Activated naive CD4-positive, alpha-beta T cell treated with anti-CD3 and anti-CD28 coated beads, Interleukin-2, amount 50 U/mL, for 24 hours (primary cell): ENCODE measurements at regions not wholly inside any gene's neighbourhood (a gene's known extent, or its start where the extent isn't known, plus 50 kb on each side); places are given as distances from the start of the nearest gene placed in this dataset.
"Not testable (repeated sequence)": the region's sequence is repeated elsewhere in the genome, so short reads cannot be mapped to it uniquely, and the experiment has no call there.

Experiments used
- H3K27ac Mint-ChIP-seq: one replicate; pipeline ENCODE4 v1.8.0; 2021; ENCODE audit warnings: mild to moderate bottlenecking, mixed read lengths
- H3K27me3 Mint-ChIP-seq: one replicate; pipeline ENCODE4 v1.8.0; 2021; ENCODE audit warnings: mixed read lengths
- H3K36me3 Mint-ChIP-seq: one replicate; pipeline ENCODE4 v1.8.0; 2021; ENCODE audit warnings: mixed read lengths
- H3K4me1 Mint-ChIP-seq: one replicate; pipeline ENCODE4 v1.8.0; 2021; ENCODE audit warnings: mixed read lengths
- H3K4me3 Mint-ChIP-seq: one replicate; pipeline ENCODE4 v1.8.0; 2021; ENCODE audit warnings: mild to moderate bottlenecking, mixed read lengths
- H3K9me3 Mint-ChIP-seq: one replicate; pipeline ENCODE4 v1.8.0; 2021; ENCODE audit warnings: mixed read lengths

- no peak overlapping the region for H3K4me3 Mint-ChIP-seq
- H3K27ac Mint-ChIP-seq = no peak overlapping the region
- no peaks in the 10 kb centered on the region for H3K36me3 Mint-ChIP-seq
- no peaks in the 10 kb centered on the region for H3K4me1 Mint-ChIP-seq
- H3K9me3 Mint-ChIP-seq = no peaks in the 10 kb centered on the region
- no peaks in the 10 kb centered on the region for H3K27me3 Mint-ChIP-seq
These were observed 61.9 kb upstream of the AKIRIN2 start for GRCh38 chr6:87763901-87764300.

GRCh38 chr6:87763276-87763675, 61.2 kb upstream of the AKIRIN2 start:
- Mint-ChIP-seq H3K4me1 (no peaks in the 10 kb centered on the region), H3K27ac (no peak overlapping the region), H3K9me3 (no peaks in the 10 kb centered on the region), H3K4me3 (no peak overlapping the region), H3K36me3 (no peaks in the 10 kb centered on the region), H3K27me3 (no peaks in the 10 kb centered on the region)

- Mint-ChIP-seq H3K36me3 (no peaks in the 10 kb centered on the region), H3K27me3 (no peaks in the 10 kb centered on the region), H3K4me1 (no peaks in the 10 kb centered on the region), H3K9me3 (no peaks in the 10 kb centered on the region), H3K4me3 (no peak overlapping the region), H3K27ac (no peak overlapping the region)
These were observed 60.1 kb upstream of the AKIRIN2 start for GRCh38 chr6:87762116-87762515.

DNA sequence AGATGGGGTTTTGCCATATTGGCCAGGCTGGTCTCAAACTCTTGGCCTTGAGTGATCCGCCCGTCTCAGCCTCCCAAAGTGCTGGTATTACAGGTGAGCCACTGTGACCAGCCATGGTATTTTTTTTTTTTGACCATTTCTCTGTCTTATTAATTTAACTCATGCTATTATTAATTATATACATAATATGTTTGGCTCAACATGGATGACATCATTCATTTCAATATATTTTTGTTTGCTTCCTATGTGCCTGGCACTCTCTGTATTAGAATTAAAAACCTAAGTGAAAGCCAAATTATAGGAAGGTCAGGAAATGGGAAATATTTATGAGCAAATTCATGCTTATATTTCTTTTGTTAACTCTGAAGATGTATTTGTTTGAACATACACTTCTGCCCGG, 55.8 kb upstream of the AKIRIN2 start:
- peaks cover 3% of the 10 kb centered on the region for H3K4me1 Mint-ChIP-seq
- no peak overlapping the region for H3K4me3 Mint-ChIP-seq
- no peak overlapping the region for H3K27ac Mint-ChIP-seq
- no peaks in the 10 kb centered on the region for H3K27me3 Mint-ChIP-seq
- H3K36me3 Mint-ChIP-seq = no peaks in the 10 kb centered on the region
- H3K9me3 Mint-ChIP-seq = no peaks in the 10 kb centered on the region

GRCh38 chr6:87756858-87757257, 54.8 kb upstream of the AKIRIN2 start:
- Mint-ChIP-seq H3K27me3 (no peaks in the 10 kb centered on the region), H3K9me3 (no peaks in the 10 kb centered on the region), H3K36me3 (no peaks in the 10 kb centered on the region), H3K27ac (no peak overlapping the region), H3K4me1 (peaks cover 3% of the 10 kb centered on the region), H3K4me3 (no peak overlapping the region)

DNA sequence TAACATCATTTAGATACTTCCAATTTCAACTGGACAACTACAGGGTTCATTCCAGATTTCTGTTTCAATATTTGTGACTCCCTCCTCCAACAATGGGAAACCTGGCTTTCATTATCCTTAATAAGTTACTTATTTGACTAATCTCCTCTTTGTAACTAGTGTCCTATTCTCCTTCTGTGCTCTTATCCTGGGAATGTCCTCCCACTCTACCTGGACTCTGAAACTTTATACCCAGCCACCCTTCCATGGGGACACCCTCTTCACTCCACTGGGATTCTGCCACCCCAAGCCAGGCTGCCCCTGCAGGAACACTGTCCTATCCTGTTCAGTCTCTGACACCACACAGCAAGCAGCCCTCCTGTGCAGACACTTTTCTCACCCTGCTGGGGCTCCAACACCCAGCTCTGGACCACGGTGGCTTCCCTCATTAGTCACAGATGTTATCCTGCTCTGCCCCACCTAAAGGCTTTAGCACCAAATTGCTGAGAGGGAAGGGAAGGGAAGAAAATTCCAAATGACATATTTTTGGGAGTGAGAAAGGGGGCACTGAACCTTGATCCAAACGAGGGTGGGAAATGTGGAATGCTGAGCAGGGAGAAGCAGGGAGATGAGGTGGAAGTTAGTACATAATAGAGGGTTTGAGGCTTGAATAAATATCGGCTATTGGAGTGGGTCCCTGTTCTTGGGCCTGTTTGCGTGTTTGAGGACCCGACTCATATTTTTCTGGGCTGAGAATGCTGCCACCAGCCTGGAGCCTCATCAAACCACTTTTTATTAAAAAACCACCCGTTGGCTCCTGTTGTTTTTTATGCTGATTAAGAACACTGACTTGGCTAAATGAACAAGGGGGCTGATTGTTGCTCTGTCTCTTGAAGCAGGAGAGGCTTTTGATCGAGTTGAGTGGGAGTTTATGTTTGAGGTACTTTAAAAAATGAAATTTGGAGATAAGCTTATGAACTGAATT, 54.0 kb upstream of the AKIRIN2 start:
- Mint-ChIP-seq H3K4me3 (no peak overlapping the region), H3K27ac (no peak overlapping the region), H3K9me3 (no peaks in the 10 kb centered on the region), H3K27me3 (no peaks in the 10 kb centered on the region), H3K36me3 (no peaks in the 10 kb centered on the region), H3K4me1 (peaks cover 3% of the 10 kb centered on the region)

GRCh38 chr6:87754828-87755227, 52.8 kb upstream of the AKIRIN2 start:
- H3K4me1 Mint-ChIP-seq = peaks cover 3% of the 10 kb centered on the region
- no peaks in the 10 kb centered on the region for H3K36me3 Mint-ChIP-seq
- H3K27ac Mint-ChIP-seq = no peak overlapping the region
- H3K9me3 Mint-ChIP-seq = no peaks in the 10 kb centered on the region
- no peaks in the 10 kb centered on the region for H3K27me3 Mint-ChIP-seq
- H3K4me3 Mint-ChIP-seq = no peak overlapping the region

- no peaks in the 10 kb centered on the region for H3K36me3 Mint-ChIP-seq
- no peaks in the 10 kb centered on the region for H3K27me3 Mint-ChIP-seq
- peaks cover 3% of the 10 kb centered on the region for H3K4me1 Mint-ChIP-seq
- H3K27ac Mint-ChIP-seq = no peak overlapping the region
- no peak overlapping the region for H3K4me3 Mint-ChIP-seq
- no peaks in the 10 kb centered on the region for H3K9me3 Mint-ChIP-seq
These were observed 51.2 kb upstream of the AKIRIN2 start for GRCh38 chr6:87753131-87753685.

DNA sequence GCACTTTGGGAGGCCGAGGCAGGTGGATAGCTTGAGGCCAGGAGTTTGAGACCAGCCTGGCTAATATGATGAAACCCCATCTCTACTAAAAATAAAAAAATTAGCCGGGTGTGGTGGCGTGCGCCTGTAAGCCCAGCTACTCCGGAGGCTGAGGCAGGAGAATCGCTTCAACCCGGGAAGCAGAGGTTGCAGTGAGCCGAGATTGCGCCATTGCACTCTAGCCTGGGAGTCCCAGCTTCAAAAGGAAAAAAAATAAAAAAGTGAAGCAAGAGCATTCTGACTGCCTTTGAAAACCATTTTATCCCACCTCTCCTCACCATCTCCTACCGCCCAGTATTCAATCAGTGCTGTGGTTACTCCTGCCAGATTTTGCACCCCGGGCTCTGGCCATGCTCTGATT, 50.5 kb upstream of the AKIRIN2 start:
- not testable (repeated sequence) for H3K4me1 Mint-ChIP-seq, H3K36me3 Mint-ChIP-seq, H3K27ac Mint-ChIP-seq, H3K9me3 Mint-ChIP-seq, H3K4me3 Mint-ChIP-seq, H3K27me3 Mint-ChIP-seq
